Adipocyte (in vitro differentiated cells): ENCODE measurements at regions not wholly inside any gene's neighbourhood (a gene's known extent, or its start where the extent isn't known, plus 50 kb on each side); places are given as distances from the start of the nearest gene placed in this dataset.

Experiments used
- DNase-seq: peaks from one replicate; pipeline ENCODE4 v3.0.0-alpha.2; 2015; ENCODE audit warnings: low read depth
- H3K27me3 ChIP-seq: replicated peaks from 2 replicates; pipeline ENCODE4 v1.7.0; 2013; ENCODE audit warnings: mild to moderate bottlenecking, low read length, moderate library complexity; ENCODE audit not compliant: control insufficient read depth, insufficient read depth
- H3K36me3 ChIP-seq: 2 replicates; pipeline ENCODE4 v1.7.0; 2013; ENCODE audit warnings: low read length, mild to moderate bottlenecking, moderate library complexity; ENCODE audit not compliant: control insufficient read depth, insufficient read depth, severe bottlenecking
- H3K4me1 ChIP-seq: 2 replicates; pipeline ENCODE4 v1.7.0; 2013; ENCODE audit warnings: mild to moderate bottlenecking, low read length, moderate library complexity; ENCODE audit not compliant: control insufficient read depth, insufficient read depth
- H3K4me3 ChIP-seq: 2 replicates; pipeline ENCODE4 v1.7.0; 2013; ENCODE audit warnings: mild to moderate bottlenecking, low read length, moderate library complexity
- H3K9ac ChIP-seq: 2 replicates; pipeline ENCODE4 v1.7.0; 2013; ENCODE audit warnings: mild to moderate bottlenecking, low read length, moderate library complexity
- H3K9me3 ChIP-seq: 2 replicates; pipeline ENCODE4 v1.7.0; 2013; ENCODE audit warnings: mild to moderate bottlenecking, low read length, moderate library complexity; ENCODE audit not compliant: control insufficient read depth

- H3K9me3 ChIP-seq = no peaks in the 10 kb centered on the region
- no peak for DNase-seq
Observed at GRCh38 chr15:39149636-39150150, 431.2 kb upstream of the THBS1 start.

GRCh38 chr15:39151545-39151944 is 429.3 kb upstream of the THBS1 start:
- Histone ChIP-seq H3K4me3 (no peak overlapping the region), H3K9ac (no peak overlapping the region), H3K36me3 (no peaks in the 10 kb centered on the region), H3K27me3 (no peaks in the 10 kb centered on the region), H3K4me1 (peaks cover 65% of the 10 kb centered on the region), H3K9me3 (no peaks in the 10 kb centered on the region)
- DNase-seq = no peak

More at GRCh38 chr15:39149636-39150150, 431.2 kb upstream of the THBS1 start:
- H3K4me3 ChIP-seq = no peak overlapping the region
- no peaks in the 10 kb centered on the region for H3K27me3 ChIP-seq
- H3K4me1 ChIP-seq = peaks cover 63% of the 10 kb centered on the region
- no peaks in the 10 kb centered on the region for H3K36me3 ChIP-seq
- H3K9ac ChIP-seq = no peak overlapping the region

GRCh38 chr15:39153058-39153714 is 427.7 kb upstream of the THBS1 start:
- H3K4me3 ChIP-seq = peak overlapping the region; percentile 46
- DNase-seq = no peak
- H3K4me1 ChIP-seq = peaks cover 66% of the 10 kb centered on the region
- peak overlapping the region; percentile 81 for H3K9ac ChIP-seq
- H3K9me3 ChIP-seq = no peaks in the 10 kb centered on the region
- no peaks in the 10 kb centered on the region for H3K36me3 ChIP-seq
- no peaks in the 10 kb centered on the region for H3K27me3 ChIP-seq

- Histone ChIP-seq H3K27me3 (no peaks in the 10 kb centered on the region), H3K4me3 (peak overlapping the region; percentile 46), H3K36me3 (no peaks in the 10 kb centered on the region), H3K9ac (peak overlapping the region; percentile 81), H3K4me1 (peaks cover 66% of the 10 kb centered on the region), H3K9me3 (no peaks in the 10 kb centered on the region)
- no peak for DNase-seq
Observed at GRCh38 chr15:39153716-39154115, 427.2 kb upstream of the THBS1 start.

- H3K27me3 ChIP-seq = no peaks in the 10 kb centered on the region
Observed at GRCh38 chr15:39154227-39154638, 426.6 kb upstream of the THBS1 start.

GRCh38 chr15:39154776-39155175 is 426.1 kb upstream of the THBS1 start:
- no peak for DNase-seq
- Histone ChIP-seq H3K4me3 (peak overlapping the region; percentile 19), H3K9ac (peak overlapping the region; percentile 81), H3K36me3 (no peaks in the 10 kb centered on the region), H3K27me3 (no peaks in the 10 kb centered on the region), H3K4me1 (peaks cover 66% of the 10 kb centered on the region), H3K9me3 (no peaks in the 10 kb centered on the region)

More at GRCh38 chr15:39154227-39154638, 426.6 kb upstream of the THBS1 start:
- H3K4me1 ChIP-seq = peaks cover 66% of the 10 kb centered on the region
- no peaks in the 10 kb centered on the region for H3K36me3 ChIP-seq
- H3K9me3 ChIP-seq = no peaks in the 10 kb centered on the region
- DNase-seq = no peak
- H3K4me3 ChIP-seq = peak overlapping the region; percentile 46
- H3K9ac ChIP-seq = peak overlapping the region; percentile 81

GRCh38 chr15:39156166-39156565 is 424.7 kb upstream of the THBS1 start:
- no peaks in the 10 kb centered on the region for H3K36me3 ChIP-seq
- H3K4me3 ChIP-seq = peak overlapping the region; percentile 48
- H3K27me3 ChIP-seq = no peaks in the 10 kb centered on the region
- peak; percentile 42 for DNase-seq
- no peaks in the 10 kb centered on the region for H3K9me3 ChIP-seq
- H3K4me1 ChIP-seq = peaks cover 66% of the 10 kb centered on the region
- peak overlapping the region; percentile 81 for H3K9ac ChIP-seq

GRCh38 chr15:39156646-39157250 is 424.1 kb upstream of the THBS1 start:
- H3K4me1 ChIP-seq = peaks cover 63% of the 10 kb centered on the region
- peaks cover 3% of the 10 kb centered on the region for H3K9me3 ChIP-seq
- H3K4me3 ChIP-seq = peak overlapping the region; percentile 48
- H3K27me3 ChIP-seq = no peaks in the 10 kb centered on the region
- H3K36me3 ChIP-seq = no peaks in the 10 kb centered on the region
- DNase-seq = no peak
- H3K9ac ChIP-seq = peak overlapping the region; percentile 81

- DNase-seq = no peak
- Histone ChIP-seq H3K9me3 (peaks cover 12% of the 10 kb centered on the region), H3K4me3 (no peak overlapping the region)
Observed at GRCh38 chr15:39157882-39158281, 423.0 kb upstream of the THBS1 start.

GRCh38 chr15:39159833-39160232 is 421.0 kb upstream of the THBS1 start:
- Histone ChIP-seq H3K4me1 (peaks cover 34% of the 10 kb centered on the region), H3K27me3 (no peaks in the 10 kb centered on the region), H3K4me3 (no peak overlapping the region), H3K36me3 (no peaks in the 10 kb centered on the region), H3K9ac (no peak overlapping the region), H3K9me3 (peaks cover 12% of the 10 kb centered on the region)
- DNase-seq = no peak

More at GRCh38 chr15:39157882-39158281, 423.0 kb upstream of the THBS1 start:
- H3K36me3 ChIP-seq = no peaks in the 10 kb centered on the region
- H3K27me3 ChIP-seq = no peaks in the 10 kb centered on the region
- H3K4me1 ChIP-seq = peaks cover 54% of the 10 kb centered on the region
- peak overlapping the region; percentile 15 for H3K9ac ChIP-seq

- no peaks in the 10 kb centered on the region for H3K27me3 ChIP-seq
- H3K9ac ChIP-seq = no peak overlapping the region
- H3K9me3 ChIP-seq = peaks cover 12% of the 10 kb centered on the region
- peaks cover 34% of the 10 kb centered on the region for H3K4me1 ChIP-seq
- no peak for DNase-seq
- H3K4me3 ChIP-seq = no peak overlapping the region
- H3K36me3 ChIP-seq = no peaks in the 10 kb centered on the region
Observed at GRCh38 chr15:39161096-39161495, 419.8 kb upstream of the THBS1 start.
